GM18517 (cell line): ENCODE measurements at regions not wholly inside any gene's neighbourhood (a gene's known extent, or its start where the extent isn't known, plus 50 kb on each side); places are given as distances from the start of the nearest gene placed in this dataset.

ENCODE experiments used
- ATAC-seq: cut with Tn5 transposase; IDR thresholded peaks from one replicate; pipeline ENCODE4 v1.9.1; 2021; ENCODE audit warnings: mild to moderate bottlenecking, moderate library complexity; ENCODE audit not compliant: unreplicated experiment

- ATAC-seq = no peak
Measured at GRCh38 chr3:145721273-145721805, 439.6 kb downstream of the PLOD2 start.

GRCh38 chr3:145721815-145722214, 439.2 kb downstream of the PLOD2 start:
- no peak for ATAC-seq

DNA sequence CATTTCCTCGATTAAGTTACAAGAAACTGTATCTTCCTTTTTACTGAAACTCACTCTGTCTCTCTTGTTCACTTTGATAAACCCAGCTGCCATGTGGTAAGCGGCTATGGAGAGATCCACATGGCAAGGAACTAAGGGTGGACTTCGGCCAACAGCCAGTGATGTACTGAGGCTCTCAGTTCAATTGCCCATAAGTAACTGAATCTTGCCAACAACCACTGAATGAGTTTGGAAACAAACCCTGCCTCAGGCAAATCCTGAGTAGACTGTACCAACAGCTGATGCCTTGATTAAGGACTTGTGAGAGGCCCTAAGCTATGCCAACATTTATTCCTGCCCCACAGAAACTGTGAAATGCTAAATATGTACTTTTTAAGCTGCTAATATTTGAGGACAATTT, 433.5 kb downstream of the PLOD2 start:
- ATAC-seq = no peak

- no peak for ATAC-seq
Measured at GRCh38 chr3:145735631-145736030, 425.4 kb downstream of the PLOD2 start.

GRCh38 chr3:145737952-145738351, 423.0 kb downstream of the PLOD2 start:
- ATAC-seq = no peak

- no peak for ATAC-seq
Measured at GRCh38 chr3:145739926-145740325, 421.1 kb downstream of the PLOD2 start.

DNA sequence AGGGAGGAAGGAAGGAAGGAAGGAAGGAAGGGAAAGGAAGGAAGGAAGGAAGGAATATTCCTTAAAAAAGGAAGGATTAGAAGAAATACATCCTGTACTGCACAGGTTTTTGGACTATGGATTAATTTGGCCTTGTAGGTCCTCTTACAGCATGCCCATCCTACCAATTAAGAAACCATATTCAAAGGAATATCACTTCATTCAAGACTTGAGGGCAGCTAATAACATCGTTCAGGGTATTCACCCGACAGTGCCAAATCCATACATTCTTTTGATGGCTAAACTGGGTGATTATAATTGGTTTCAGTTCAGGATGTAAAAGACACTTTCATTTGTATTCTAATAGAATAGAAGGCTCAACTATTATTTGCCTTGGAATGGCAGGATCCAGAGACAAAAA, 410.3 kb downstream of the PLOD2 start:
- ATAC-seq = no peak

GRCh38 chr3:145752576-145752975, 408.4 kb downstream of the PLOD2 start:
- no peak for ATAC-seq

DNA sequence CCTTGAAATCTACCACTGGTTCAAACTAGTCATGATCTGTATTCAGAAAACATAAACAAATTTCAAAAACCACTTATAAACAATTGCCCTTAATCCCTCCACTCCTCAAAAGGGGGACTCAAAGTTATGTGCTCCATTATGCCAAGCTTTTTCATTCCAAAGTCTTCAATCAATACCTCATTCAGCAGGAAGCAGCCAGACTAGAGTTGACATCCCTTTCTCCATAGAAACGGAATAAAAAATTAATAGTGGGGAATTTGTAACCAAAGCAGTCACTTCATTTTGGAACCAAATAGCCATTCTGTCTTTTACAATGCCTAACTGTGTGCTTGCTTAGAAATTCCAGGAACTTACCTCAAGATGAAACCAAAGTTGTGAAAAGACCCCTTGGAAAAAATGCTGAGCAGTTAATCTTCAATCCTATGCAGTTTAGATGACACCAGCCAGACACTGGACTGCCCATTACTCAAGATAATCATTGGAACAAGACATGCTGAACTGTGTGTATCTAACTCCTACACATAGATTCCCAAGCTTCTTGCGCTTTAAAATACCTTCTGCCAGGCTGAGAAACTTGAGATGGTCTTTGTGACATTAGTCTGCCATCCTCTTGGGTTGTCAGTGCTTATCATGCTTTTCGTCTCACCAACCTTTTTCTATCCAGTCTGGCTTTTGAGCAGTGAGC, 406.2 kb downstream of the PLOD2 start:
- no peak for ATAC-seq

- no peak for ATAC-seq
Measured at GRCh38 chr3:145760036-145760435, 400.9 kb downstream of the PLOD2 start.

GRCh38 chr3:145767909-145768308, 393.1 kb downstream of the PLOD2 start:
- ATAC-seq = no peak

GRCh38 chr3:145776782-145777408, 384.1 kb downstream of the PLOD2 start:
- ATAC-seq = peak; percentile 71

DNA sequence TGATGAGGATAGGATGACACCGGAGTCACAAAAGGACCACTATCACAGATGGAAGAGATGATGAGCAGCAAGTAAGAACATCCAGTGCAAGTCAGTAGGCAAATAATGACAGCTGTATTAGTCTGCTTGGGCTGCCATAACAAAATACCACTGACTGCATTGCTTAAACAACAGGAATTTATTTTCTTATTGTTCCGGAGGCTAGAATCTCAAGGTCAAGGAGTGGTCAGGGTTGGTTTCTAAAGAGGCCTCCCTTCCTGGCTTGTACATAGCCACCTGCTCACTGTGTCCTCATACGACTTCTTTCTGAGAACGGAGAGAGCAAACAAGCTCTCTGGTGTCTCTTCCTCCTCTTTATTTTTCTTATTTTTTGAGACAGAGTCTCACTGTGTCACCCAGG, 380.7 kb downstream of the PLOD2 start:
- ATAC-seq = no peak

DNA sequence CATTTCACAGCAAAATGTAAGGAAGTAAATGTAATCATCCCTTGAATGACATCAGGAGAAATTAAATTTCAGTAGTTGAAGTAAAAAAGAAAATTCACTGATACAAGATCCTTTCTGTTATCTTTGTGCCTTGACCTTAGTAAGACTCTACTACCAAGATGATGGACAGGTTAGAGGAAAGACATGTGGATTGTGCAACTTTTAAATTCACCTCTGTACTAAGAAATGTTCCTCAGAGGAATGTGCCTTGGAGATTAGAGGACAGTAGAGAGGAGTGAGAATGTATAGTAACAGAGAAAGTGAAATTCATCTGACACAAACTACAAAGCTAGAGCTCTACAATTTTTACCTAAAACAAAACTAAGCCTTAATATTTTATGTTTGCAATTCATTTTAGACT, 375.3 kb downstream of the PLOD2 start:
- no peak for ATAC-seq

- ATAC-seq = no peak
Measured at GRCh38 chr3:145798007-145798406, 363.0 kb downstream of the PLOD2 start.

DNA sequence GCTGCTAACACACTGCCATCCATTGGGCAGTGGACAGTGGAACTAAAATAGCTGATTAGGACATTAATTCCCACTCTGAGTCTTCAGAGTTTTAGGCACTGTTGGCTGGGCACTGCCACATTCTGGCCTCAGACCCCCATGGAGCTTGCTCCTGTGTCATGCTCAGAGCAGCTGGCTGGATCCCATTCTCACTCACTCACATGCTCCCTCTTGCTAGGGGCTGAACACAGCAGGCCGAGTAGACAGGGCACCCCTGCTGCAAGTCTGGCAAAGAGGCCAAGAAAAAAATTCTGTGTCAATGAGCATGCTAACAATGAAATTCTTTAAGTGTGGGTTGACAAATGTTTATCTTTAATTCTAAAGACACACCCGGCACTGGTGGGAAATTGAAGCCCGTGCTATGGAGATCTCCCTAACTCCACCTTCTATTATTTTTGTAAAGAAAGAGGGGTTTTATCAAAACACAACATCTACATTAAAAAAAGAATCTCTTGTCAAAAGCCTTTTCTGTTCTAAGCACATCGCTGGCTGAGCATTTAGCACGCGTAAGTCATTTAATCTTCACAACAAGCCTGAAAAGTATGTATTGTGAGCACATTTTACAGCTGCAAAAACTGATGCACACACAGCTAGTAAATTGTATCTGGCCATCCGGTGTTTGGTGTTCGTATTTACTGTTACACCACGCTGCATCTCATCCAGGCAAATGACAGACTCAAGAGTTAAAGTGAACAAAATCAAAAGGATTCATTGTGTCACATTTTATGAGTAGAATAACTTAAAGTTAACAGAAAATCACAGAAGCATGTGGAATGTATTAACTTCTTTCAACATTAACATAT, 362.1 kb downstream of the PLOD2 start:
- ATAC-seq = no peak

GRCh38 chr3:145801696-145802095, 359.3 kb downstream of the PLOD2 start:
- ATAC-seq = no peak

- no peak for ATAC-seq
Measured at GRCh38 chr3:145807990-145808389, 353.0 kb downstream of the PLOD2 start.

GRCh38 chr3:145812391-145812790, 348.6 kb downstream of the PLOD2 start:
- ATAC-seq = no peak

DNA sequence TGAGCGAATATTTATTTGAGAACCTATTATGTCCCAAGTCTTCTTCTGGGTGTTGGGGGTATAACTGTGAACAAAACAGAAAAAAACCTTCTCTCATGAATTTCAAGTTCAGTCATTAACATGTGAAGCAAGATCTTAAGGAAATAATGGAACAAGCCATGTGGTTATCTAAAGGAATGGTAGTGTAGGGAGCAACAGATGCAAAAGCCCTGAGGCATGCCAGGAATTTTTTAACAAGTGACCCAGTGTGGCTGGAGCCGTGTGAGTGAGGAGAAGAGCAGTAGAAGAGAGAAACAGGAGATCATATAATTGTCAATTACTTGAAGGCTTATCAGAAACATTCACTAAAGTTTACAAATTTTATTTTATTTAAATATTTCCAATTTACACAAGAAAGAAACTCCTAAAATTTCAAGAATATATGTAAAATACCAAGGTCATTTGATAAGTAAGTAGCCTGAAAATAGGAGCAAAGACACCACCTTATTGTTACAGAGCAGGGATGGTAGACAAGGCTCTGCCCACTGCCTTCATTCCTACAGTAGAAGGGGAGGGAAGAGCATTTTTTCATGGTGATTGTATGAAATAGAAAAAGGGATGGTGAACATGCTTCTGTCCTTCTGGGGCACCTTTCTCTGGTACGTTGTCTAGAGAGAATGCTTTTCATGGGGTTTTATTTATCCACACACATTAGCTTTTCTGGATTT, 345.1 kb downstream of the PLOD2 start:
- ATAC-seq = no peak

DNA sequence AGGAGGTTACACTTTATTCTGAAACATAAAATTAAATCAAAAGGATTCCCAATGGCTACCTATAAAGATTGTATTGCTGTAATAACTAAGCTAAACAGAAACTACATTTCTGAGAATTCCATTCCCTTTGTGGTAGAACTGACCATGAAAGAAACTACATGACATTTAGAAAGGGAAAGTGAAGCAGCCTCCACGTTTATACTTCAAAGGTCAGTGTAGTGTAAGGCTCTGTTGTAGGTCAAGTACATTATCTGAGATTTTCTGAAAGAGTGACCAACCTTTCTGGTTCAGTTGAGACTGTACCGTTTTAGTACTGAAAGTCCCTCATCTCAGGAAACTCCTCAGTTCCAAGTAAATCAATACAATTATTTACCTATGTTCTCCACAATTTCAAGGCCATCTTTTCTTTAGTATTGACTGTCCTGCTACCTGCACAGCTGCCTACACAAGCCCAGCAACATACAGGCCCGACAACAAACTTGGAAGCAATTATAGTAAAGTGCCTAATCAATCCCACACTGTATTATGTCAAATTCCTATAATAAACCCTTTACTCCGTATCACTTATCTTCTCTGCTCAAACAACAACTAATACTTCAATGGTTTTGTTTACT, 343.0 kb downstream of the PLOD2 start:
- peak; percentile 64 for ATAC-seq
